KMS-11 (cell line): ENCODE measurements at regions not wholly inside any gene's neighbourhood (a gene's known extent, or its start where the extent isn't known, plus 50 kb on each side); places are given as distances from the start of the nearest gene placed in this dataset.
"Not testable (repeated sequence)": the region's sequence is repeated elsewhere in the genome, so short reads cannot be mapped to it uniquely, and the experiment has no call there.

ENCODE experiments used
- H2AFZ ChIP-seq: fragments of 200-600 bp; sonication (generic); 2 replicates; pipeline ENCODE4 v1.6.1; 2016; ENCODE audit warnings: antibody characterized with exemption, mixed run types, low read depth
- H3K27ac ChIP-seq: fragments of 200-600 bp; sonication (generic); 2 replicates; pipeline ENCODE4 v1.6.1; 2016; ENCODE audit warnings: mild to moderate bottlenecking, mixed run types
- H3K27me3 ChIP-seq: fragments of 200-600 bp; sonication (generic); 2 replicates; pipeline ENCODE4 v1.6.1; 2017; ENCODE audit warnings: mild to moderate bottlenecking, low read depth, mixed run types, moderate library complexity; ENCODE audit not compliant: insufficient read depth
- H3K36me3 ChIP-seq: fragments of 200-600 bp; sonication (generic); 2 replicates; pipeline ENCODE4 v1.6.1; 2017; ENCODE audit warnings: mild to moderate bottlenecking, mixed run types; ENCODE audit not compliant: insufficient read depth
- H3K4me1 ChIP-seq: fragments of 200-600 bp; sonication (generic); 2 replicates; pipeline ENCODE4 v1.6.1; 2016; ENCODE audit warnings: mild to moderate bottlenecking, low read depth, mixed run types; ENCODE audit not compliant: poor library complexity, severe bottlenecking
- H3K4me2 ChIP-seq: fragments of 200-600 bp; sonication (generic); 2 replicates; pipeline ENCODE4 v1.7.0; 2016; ENCODE audit warnings: mild to moderate bottlenecking, mixed run types
- H3K4me3 ChIP-seq: fragments of 200-600 bp; sonication (generic); IDR thresholded peaks from 2 replicates; pipeline ENCODE4 v1.6.1; 2017; ENCODE audit warnings: low read depth, low read length, mixed read lengths; ENCODE audit not compliant: insufficient read depth
- H3K79me2 ChIP-seq: fragments of 200-600 bp; sonication (generic); 2 replicates; pipeline ENCODE4 v1.6.1; 2016; ENCODE audit warnings: low read depth, mixed run types; ENCODE audit not compliant: insufficient read depth
- H3K9ac ChIP-seq: fragments of 200-600 bp; sonication (generic); 2 replicates; pipeline ENCODE4 v1.6.1; 2016; ENCODE audit warnings: mild to moderate bottlenecking, mixed run types
- H4K20me1 ChIP-seq: fragments of 200-600 bp; sonication (generic); 2 replicates; pipeline ENCODE4 v1.6.1; 2016; ENCODE audit warnings: mild to moderate bottlenecking, mixed run types; ENCODE audit not compliant: insufficient read depth
- TF ChIP-seq, protein P1 (sequence below): fragments of 200-600 bp; sonication (generic); conservative IDR thresholded peaks from 2 replicates; pipeline ENCODE4 v1.6.1; 2017; ENCODE audit warnings: low read depth, mild to moderate bottlenecking, antibody characterized with exemption, low read length, moderate library complexity, mixed read lengths

DNA sequence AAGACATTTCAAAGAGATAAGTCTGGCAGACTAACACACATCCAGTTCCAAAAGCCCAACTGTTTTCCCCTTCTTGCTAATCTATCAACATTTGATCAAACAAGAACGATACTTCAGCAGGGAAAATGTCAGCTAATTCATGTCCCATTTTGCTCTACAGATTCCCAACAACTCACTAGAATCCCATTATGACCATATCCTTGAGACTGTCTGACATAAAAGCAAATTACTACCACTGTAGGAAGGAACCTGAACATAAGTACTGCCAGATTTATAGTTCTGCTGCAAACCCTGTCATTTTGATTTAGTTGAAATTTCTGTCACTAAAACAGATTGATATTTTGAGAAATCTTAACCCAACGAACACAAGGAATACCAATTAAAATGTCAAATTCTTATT is 193.0 kb upstream of the REG3G start:
- H3K27ac ChIP-seq = no peak overlapping the region
- H3K4me2 ChIP-seq = no peak overlapping the region
- H2AFZ ChIP-seq = no peak overlapping the region
- no peaks in the 10 kb centered on the region for H4K20me1 ChIP-seq
- H3K79me2 ChIP-seq = no peaks in the 10 kb centered on the region
- H3K27me3 ChIP-seq = no peaks in the 10 kb centered on the region
- H3K36me3 ChIP-seq = no peaks in the 10 kb centered on the region
- H3K4me3 ChIP-seq = no peak overlapping the region
- TF ChIP-seq, protein P1, sequence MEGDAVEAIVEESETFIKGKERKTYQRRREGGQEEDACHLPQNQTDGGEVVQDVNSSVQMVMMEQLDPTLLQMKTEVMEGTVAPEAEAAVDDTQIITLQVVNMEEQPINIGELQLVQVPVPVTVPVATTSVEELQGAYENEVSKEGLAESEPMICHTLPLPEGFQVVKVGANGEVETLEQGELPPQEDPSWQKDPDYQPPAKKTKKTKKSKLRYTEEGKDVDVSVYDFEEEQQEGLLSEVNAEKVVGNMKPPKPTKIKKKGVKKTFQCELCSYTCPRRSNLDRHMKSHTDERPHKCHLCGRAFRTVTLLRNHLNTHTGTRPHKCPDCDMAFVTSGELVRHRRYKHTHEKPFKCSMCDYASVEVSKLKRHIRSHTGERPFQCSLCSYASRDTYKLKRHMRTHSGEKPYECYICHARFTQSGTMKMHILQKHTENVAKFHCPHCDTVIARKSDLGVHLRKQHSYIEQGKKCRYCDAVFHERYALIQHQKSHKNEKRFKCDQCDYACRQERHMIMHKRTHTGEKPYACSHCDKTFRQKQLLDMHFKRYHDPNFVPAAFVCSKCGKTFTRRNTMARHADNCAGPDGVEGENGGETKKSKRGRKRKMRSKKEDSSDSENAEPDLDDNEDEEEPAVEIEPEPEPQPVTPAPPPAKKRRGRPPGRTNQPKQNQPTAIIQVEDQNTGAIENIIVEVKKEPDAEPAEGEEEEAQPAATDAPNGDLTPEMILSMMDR = no peak
- H3K9ac ChIP-seq = no peak overlapping the region
- no peaks in the 10 kb centered on the region for H3K4me1 ChIP-seq

DNA sequence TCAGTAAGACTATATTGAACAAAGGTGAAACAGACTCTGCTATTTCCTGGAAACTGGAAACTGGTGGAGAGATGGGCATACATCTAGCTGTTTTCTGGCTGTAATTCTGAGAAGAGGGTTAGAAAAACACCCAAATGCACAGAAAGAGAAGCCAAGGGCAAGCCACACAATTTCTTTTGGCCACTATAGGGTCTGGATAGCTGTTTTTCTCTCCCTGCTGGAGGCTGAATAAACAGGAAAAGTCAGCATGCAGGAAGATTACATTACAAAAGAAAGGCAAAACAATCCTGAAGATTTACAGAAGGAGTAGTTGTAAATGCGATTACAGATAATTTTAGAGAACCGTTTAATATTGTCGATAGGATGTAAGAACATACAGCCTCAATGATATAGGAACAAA is 186.2 kb upstream of the REG3G start:
- H2AFZ ChIP-seq = no peak overlapping the region
- no peaks in the 10 kb centered on the region for H3K36me3 ChIP-seq
- H3K4me3 ChIP-seq = no peak overlapping the region
- no peaks in the 10 kb centered on the region for H3K79me2 ChIP-seq
- H3K4me1 ChIP-seq = no peaks in the 10 kb centered on the region
- H4K20me1 ChIP-seq = no peaks in the 10 kb centered on the region
- H3K4me2 ChIP-seq = no peak overlapping the region
- TF ChIP-seq, protein P1 = no peak
- no peak overlapping the region for H3K27ac ChIP-seq
- H3K9ac ChIP-seq = no peak overlapping the region
- H3K27me3 ChIP-seq = no peaks in the 10 kb centered on the region

DNA sequence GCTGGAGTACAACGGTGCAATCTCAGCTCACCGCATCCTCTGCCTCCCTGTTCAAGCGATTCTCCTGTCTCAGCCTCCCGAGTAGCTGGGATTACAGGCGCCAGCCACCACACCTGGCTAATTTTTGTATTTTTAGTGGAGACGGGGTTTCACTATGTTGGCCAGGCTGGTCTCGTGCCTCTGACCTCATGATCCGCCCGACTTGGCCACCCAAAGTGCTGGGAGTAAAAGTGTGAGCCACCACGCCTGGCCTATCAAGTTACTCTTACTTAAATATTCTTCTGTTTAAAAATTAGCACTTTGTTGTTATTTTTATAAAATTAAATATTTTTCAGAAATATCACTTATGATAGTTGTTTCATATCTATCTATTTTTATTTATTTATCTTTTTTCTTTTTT is 185.2 kb upstream of the REG3G start:
- H4K20me1 ChIP-seq, H3K79me2 ChIP-seq, H3K4me3 ChIP-seq, H3K36me3 ChIP-seq, H3K4me1 ChIP-seq, H3K27me3 ChIP-seq, H3K27ac ChIP-seq, H3K9ac ChIP-seq, H3K4me2 ChIP-seq, H2AFZ ChIP-seq: not testable (repeated sequence)

DNA sequence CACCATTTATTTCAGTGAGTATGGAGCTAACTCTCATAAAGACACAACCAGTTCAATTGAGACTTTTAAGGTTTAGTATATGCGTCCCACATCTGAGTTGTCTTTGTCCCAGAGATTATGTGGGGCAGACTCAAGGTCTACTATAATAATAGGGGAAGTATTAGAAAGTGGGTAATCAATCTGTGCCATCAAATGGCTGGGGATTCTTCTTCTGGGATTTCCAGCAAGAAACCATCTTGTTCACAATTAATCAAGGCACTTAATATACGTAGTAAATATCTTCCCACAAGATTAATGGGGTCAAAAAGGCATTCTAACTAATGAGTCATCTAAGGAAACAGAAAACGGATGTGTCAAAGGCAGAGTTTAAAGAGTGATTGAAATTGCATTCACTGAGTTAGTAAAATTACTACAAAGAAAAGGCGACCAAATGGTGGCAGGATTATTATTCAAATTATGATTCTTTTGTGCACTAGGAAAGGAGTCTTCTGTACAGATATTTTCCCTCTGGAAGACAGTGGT is 179.8 kb upstream of the REG3G start:
- no peaks in the 10 kb centered on the region for H3K27me3 ChIP-seq
- no peaks in the 10 kb centered on the region for H3K36me3 ChIP-seq
- H3K9ac ChIP-seq = no peak overlapping the region
- H3K4me2 ChIP-seq = no peak overlapping the region
- H3K4me3 ChIP-seq = no peak overlapping the region
- no peaks in the 10 kb centered on the region for H4K20me1 ChIP-seq
- TF ChIP-seq, protein P1 = no peak
- H3K4me1 ChIP-seq = no peaks in the 10 kb centered on the region
- no peak overlapping the region for H2AFZ ChIP-seq
- no peaks in the 10 kb centered on the region for H3K79me2 ChIP-seq
- no peak overlapping the region for H3K27ac ChIP-seq

DNA sequence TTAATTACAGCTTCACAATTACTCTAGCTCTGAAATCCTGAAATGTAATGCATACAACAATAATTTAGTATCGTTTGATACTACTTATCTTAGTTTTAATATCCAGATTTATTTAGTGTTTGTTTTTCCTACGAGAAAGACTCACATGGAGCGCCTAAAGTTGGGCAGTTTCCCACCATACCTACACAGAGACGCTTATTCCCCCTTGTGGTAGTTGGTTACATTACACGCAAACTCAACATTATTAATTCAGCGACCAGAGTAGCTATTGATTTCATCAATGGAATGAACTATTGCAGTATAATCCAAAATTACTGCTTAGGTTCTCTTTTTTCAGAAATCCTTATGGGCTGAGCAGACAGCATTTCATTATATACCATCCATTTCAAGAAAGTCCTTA is 164.0 kb upstream of the REG3G start:
- no peaks in the 10 kb centered on the region for H3K36me3 ChIP-seq
- no peaks in the 10 kb centered on the region for H4K20me1 ChIP-seq
- H3K4me3 ChIP-seq = no peak overlapping the region
- TF ChIP-seq, protein P1 = peak; percentile 67
- no peaks in the 10 kb centered on the region for H3K4me1 ChIP-seq
- no peaks in the 10 kb centered on the region for H3K27me3 ChIP-seq
- no peaks in the 10 kb centered on the region for H3K79me2 ChIP-seq
- H3K9ac ChIP-seq = no peak overlapping the region
- no peak overlapping the region for H3K4me2 ChIP-seq
- no peak overlapping the region for H3K27ac ChIP-seq
- no peak overlapping the region for H2AFZ ChIP-seq
